GM23248 (cell line): ENCODE measurements at regions not wholly inside any gene's neighbourhood (a gene's known extent, or its start where the extent isn't known, plus 50 kb on each side); places are given as distances from the start of the nearest gene placed in this dataset.

Experiments used
- DNase-seq: peaks from one replicate; pipeline ENCODE4 v3.0.0-alpha.2; 2015
- H2AFZ ChIP-seq: fragments of 200-600 bp; sonication (generic); 2 replicates; pipeline ENCODE4 v1.6.1; 2016; ENCODE audit warnings: antibody characterized with exemption
- H3F3A ChIP-seq: fragments of 200-600 bp; sonication (generic); 2 replicates; pipeline ENCODE4 v1.6.1; 2016; ENCODE audit warnings: mild to moderate bottlenecking, antibody characterized with exemption, mixed run types; ENCODE audit not compliant: insufficient read depth
- H3K27ac ChIP-seq: fragments of 200-600 bp; sonication (generic); 2 replicates; pipeline ENCODE4 v1.5.1; 2016; ENCODE audit warnings: mild to moderate bottlenecking
- H3K27me3 ChIP-seq: fragments of 200-600 bp; sonication (generic); replicated peaks from 2 replicates; pipeline ENCODE4 v1.6.1; 2016; ENCODE audit warnings: mild to moderate bottlenecking; ENCODE audit not compliant: insufficient read depth
- H3K36me3 ChIP-seq: fragments of 200-600 bp; sonication (generic); 2 replicates; pipeline ENCODE4 v1.6.1; 2016; ENCODE audit warnings: low read depth, mild to moderate bottlenecking
- H3K4me1 ChIP-seq: fragments of 200-600 bp; sonication (generic); 2 replicates; pipeline ENCODE4 v1.6.1; 2016; ENCODE audit warnings: mild to moderate bottlenecking; ENCODE audit not compliant: insufficient read depth
- H3K4me2 ChIP-seq: fragments of 200-600 bp; sonication (generic); one replicate; pipeline ENCODE4 v1.6.1; 2016; ENCODE audit warnings: mild to moderate bottlenecking; ENCODE audit not compliant: unreplicated experiment
- H3K4me3 ChIP-seq: fragments of 200-600 bp; sonication (generic); 2 replicates; pipeline ENCODE4 v1.5.1; 2016; ENCODE audit warnings: mild to moderate bottlenecking
- H3K79me2 ChIP-seq: fragments of 200-600 bp; sonication (generic); 2 replicates; pipeline ENCODE4 v1.6.1; 2016; ENCODE audit warnings: mild to moderate bottlenecking; ENCODE audit not compliant: insufficient read depth
- H3K9ac ChIP-seq: fragments of 200-600 bp; sonication (generic); 2 replicates; pipeline ENCODE4 v1.6.1; 2016; ENCODE audit warnings: mild to moderate bottlenecking
- H3K9me2 ChIP-seq: fragments of 200-600 bp; sonication (generic); 2 replicates; pipeline ENCODE4 v1.6.1; 2016; ENCODE audit warnings: mixed run types, mild to moderate bottlenecking, moderate library complexity; ENCODE audit not compliant: insufficient read depth
- H3K9me3 ChIP-seq: fragments of 200-600 bp; sonication (generic); one replicate; pipeline ENCODE4 v1.6.1; 2017; ENCODE audit warnings: low read depth
- H4K20me1 ChIP-seq: fragments of 200-600 bp; sonication (generic); 2 replicates; pipeline ENCODE4 v1.6.0; 2016; ENCODE audit not compliant: insufficient read depth
- EZH2 ChIP-seq: fragments of 200-600 bp; sonication (generic); IDR thresholded peaks from 2 replicates; pipeline ENCODE4 v1.6.1; 2018; ENCODE audit warnings: antibody characterized with exemption, mild to moderate bottlenecking; ENCODE audit not compliant: insufficient read depth, poor library complexity, severe bottlenecking
- EZH2phosphoT487 ChIP-seq: fragments of 200-600 bp; sonication (generic); IDR thresholded peaks from 2 replicates; pipeline ENCODE4 v1.6.1; 2018; ENCODE audit warnings: antibody characterized with exemption, moderate library complexity, mild to moderate bottlenecking, low read depth; ENCODE audit not compliant: insufficient read depth
- WGBS, 2 experiments: methylation state at CpG; one replicate each; pipeline ENCODE4 v1.1.6; 2015 to 2017; ENCODE audit warnings: low lambda C conversion rate in 2 of 2, low coverage in 1 of 2; ENCODE audit errors: missing lambda C conversion rate in 2 of 2; 5-methylcytosine and 5-hydroxymethylcytosine counted together
- in situ Hi-C: fragments of 300-500 bp; cut with MboI; formaldehyde crosslinking; loops from 2 replicates; pipeline ENCODE4 v1.15.0; 2020

DNA sequence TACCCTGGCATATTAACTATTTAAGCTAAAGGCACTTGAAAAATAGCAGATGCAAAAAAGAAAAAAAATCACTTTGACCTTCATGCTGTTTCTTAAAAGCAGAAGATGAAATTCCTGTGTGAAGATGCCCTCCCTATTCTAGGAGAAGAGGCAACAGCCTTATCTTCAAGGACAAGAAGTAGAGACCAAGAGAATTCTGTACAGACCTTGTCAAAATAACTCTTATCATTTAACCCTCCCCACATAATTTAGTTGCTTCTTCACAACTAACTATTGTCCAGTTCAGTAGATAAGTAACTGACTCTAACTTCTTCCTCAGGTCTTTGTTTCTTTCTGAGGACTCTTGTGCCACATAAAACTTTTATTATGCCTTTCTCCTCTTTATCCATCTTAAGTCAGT, 72.0 kb upstream of the MARCHF10 start:
- Histone ChIP-seq H3F3A (peaks cover 19% of the 10 kb centered on the region; the same call in 1 of the 2 replicates), H3K4me3 (no peak overlapping the region), H4K20me1 (no peaks in the 10 kb centered on the region), H3K27ac (no peak overlapping the region), H2AFZ (no peak overlapping the region), H3K27me3 (no peaks in the 10 kb centered on the region), H3K9me2 (no peaks in the 10 kb centered on the region), H3K79me2 (no peaks in the 10 kb centered on the region), H3K9me3 (no peaks in the 10 kb centered on the region), H3K36me3 (no peaks in the 10 kb centered on the region), H3K4me1 (peaks cover 24% of the 10 kb centered on the region), H3K9ac (no peak overlapping the region), H3K4me2 (no peak overlapping the region)
- no peak for DNase-seq
- TF ChIP-seq EZH2phosphoT487, result no peak
- in situ Hi-C loops, result no loop called here

DNA sequence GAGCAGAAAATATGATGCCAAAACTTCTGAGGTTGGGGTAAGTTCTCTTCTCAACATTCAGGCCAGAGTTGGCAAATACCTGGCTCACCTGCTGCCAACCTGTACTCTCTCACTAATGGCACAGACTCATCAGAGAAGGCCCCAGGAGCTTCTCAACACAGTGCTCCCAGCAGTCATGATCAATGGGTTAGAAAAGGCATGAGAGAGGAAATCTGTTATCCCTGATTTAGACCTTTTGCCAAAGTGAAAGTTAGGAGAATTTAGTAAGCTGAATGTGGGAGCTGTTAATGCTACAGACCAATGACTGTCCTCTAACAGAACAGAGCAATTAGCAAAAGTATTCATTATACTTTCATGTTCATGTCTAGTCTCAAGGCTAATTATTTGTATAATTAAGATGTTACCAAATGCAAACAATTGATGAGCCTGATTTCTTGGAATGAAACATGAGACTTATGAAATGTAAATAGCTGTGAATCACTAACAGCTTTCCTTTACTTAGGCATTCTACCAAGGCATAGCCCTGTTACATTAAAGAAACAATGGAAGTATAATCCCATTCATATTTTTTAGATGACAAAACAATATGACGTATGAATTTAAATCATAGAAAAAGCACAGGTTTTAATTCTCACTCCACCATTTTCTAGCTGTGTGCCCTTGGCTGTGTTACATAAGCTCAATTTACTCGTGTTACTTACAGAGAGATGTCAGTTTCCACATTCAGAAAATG, 68.7 kb upstream of the MARCHF10 start:
- no peaks in the 10 kb centered on the region for H4K20me1 ChIP-seq
- no peaks in the 10 kb centered on the region for H3K27me3 ChIP-seq
- no peaks in the 10 kb centered on the region for H3K9me2 ChIP-seq
- H3K4me1 ChIP-seq, result peaks cover 17% of the 10 kb centered on the region
- in situ Hi-C loops, result no loop called here
- no peaks in the 10 kb centered on the region for H3K9me3 ChIP-seq
- H3K9ac ChIP-seq, result peak overlapping the region; percentile 9; the same call in 1 of the 2 replicates
- peak overlapping the region; percentile 16; the same call in 1 of the 2 replicates for H2AFZ ChIP-seq
- 61 to 79% methylated on average over 2 of the region's 2 CpGs for WGBS, 2 experiments
- TF ChIP-seq EZH2, result no peak
- no peak for TF ChIP-seq EZH2phosphoT487
- H3K27ac ChIP-seq, result peak overlapping the region; percentile 16
- peak overlapping the region; percentile 53 for H3K4me2 ChIP-seq
- H3K36me3 ChIP-seq, result no peaks in the 10 kb centered on the region
- peak; percentile 50 for DNase-seq
- peak overlapping the region; percentile 15 for H3K4me3 ChIP-seq
- no peaks in the 10 kb centered on the region for H3K79me2 ChIP-seq
- peaks cover 19% of the 10 kb centered on the region; the same call in 1 of the 2 replicates for H3F3A ChIP-seq

DNA sequence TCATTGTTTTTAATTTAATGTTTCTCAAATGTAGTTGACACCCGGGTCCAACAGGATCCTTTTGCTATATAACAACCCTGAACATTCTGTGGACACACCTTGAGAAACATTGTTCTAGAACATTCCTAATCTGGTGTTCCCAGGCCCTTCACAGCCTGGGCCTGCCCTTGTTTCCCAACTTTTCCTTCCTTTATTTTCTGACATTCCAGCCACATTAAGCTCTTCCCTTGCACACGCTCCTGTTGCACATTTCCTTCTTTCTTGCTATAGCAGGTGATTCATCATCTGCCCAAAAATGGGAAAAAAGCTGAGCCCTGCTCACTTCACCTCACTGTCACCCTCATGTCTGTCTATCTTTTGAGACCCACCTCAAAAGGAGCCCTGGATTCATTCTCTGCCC, 67.9 kb upstream of the MARCHF10 start:
- H3K27me3 ChIP-seq, result no peaks in the 10 kb centered on the region
- no peaks in the 10 kb centered on the region for H3K9me2 ChIP-seq
- H3K27ac ChIP-seq, result peak overlapping the region; percentile 16; the same call in 1 of the 2 replicates
- H3K4me2 ChIP-seq, result peak overlapping the region; percentile 53
- 0 out of 2 replicates have a peak overlapping the region, but pooled peaks have one; percentile 16 for H2AFZ ChIP-seq
- no peaks in the 10 kb centered on the region for H4K20me1 ChIP-seq
- peak; percentile 30 for DNase-seq
- in situ Hi-C loops, result no loop called here
- TF ChIP-seq EZH2 (no peak), EZH2phosphoT487 (no peak)
- peaks cover 19% of the 10 kb centered on the region; the same call in 1 of the 2 replicates for H3F3A ChIP-seq
- H3K4me3 ChIP-seq, result no peak overlapping the region
- 0 out of 2 replicates have a peak overlapping the region, but pooled peaks have one; percentile 9 for H3K9ac ChIP-seq
- H3K4me1 ChIP-seq, result peaks cover 17% of the 10 kb centered on the region
- H3K9me3 ChIP-seq, result no peaks in the 10 kb centered on the region
- no peaks in the 10 kb centered on the region for H3K36me3 ChIP-seq
- WGBS, 2 experiments, result 79 to 81% methylated on average over 2 of the region's 2 CpGs
- H3K79me2 ChIP-seq, result no peaks in the 10 kb centered on the region

DNA sequence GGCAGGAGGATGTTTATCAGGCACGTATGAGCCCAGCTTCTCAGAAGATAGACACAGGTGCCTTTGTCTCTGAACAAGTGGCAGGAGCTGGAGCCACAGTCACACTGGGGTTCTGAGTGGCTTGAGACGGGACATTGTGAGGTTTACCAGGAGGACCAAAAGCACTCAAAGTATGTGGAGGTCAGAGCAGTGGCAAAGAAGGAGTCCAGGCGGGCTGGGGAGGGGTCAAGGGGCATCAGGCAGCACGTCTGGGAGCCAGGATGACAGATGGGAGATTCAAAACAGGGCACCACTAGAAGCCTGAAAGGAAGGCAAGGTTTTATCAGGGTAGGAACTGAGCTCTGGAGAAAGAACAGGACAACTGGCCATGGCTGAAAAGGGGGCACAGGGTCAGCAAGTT, 67.2 kb upstream of the MARCHF10 start:
- no peak for TF ChIP-seq EZH2
- TF ChIP-seq EZH2phosphoT487, result no peak
- H3K27me3 ChIP-seq, result no peaks in the 10 kb centered on the region
- H3K9ac ChIP-seq, result no peak overlapping the region
- in situ Hi-C loops, result no loop called here
- H3K4me3 ChIP-seq, result no peak overlapping the region
- H3K9me3 ChIP-seq, result no peaks in the 10 kb centered on the region
- peaks cover 17% of the 10 kb centered on the region for H3K4me1 ChIP-seq
- no peak for DNase-seq
- H3K27ac ChIP-seq, result no peak overlapping the region
- H3K9me2 ChIP-seq, result no peaks in the 10 kb centered on the region
- no peaks in the 10 kb centered on the region for H3K36me3 ChIP-seq
- no peak overlapping the region for H2AFZ ChIP-seq
- no peak overlapping the region for H3K4me2 ChIP-seq
- WGBS, 2 experiments, result 95 to 98% methylated on average over 4 of the region's 4 CpGs
- no peaks in the 10 kb centered on the region for H3K79me2 ChIP-seq
- peaks cover 19% of the 10 kb centered on the region; the same call in 1 of the 2 replicates for H3F3A ChIP-seq
- H4K20me1 ChIP-seq, result no peaks in the 10 kb centered on the region
